Prostate gland (tissue), 2 donors: ENCODE measurements at regions not wholly inside any gene's neighbourhood (a gene's known extent, or its start where the extent isn't known, plus 50 kb on each side); places are given as distances from the start of the nearest gene placed in this dataset.

Experiments
- DNase-seq: peaks from one replicate; pipeline ENCODE4 v3.0.0-alpha.2; 2019; ENCODE audit warnings: low spot score
- H3K27ac ChIP-seq, 2 donors: fragments of 200-600 bp; sonication (generic); 2 replicates each; pipeline ENCODE4 v1.5.1; 2017 to 2019
- H3K27me3 ChIP-seq: fragments of 200-600 bp; sonication (generic); replicated peaks from 2 replicates; pipeline ENCODE4 v1.5.1; 2019; ENCODE audit not compliant: insufficient read depth
- H3K36me3 ChIP-seq, 2 donors: fragments of 200-600 bp; sonication (generic); 1 replicate in 1 of 2; 2 replicates in 1 of 2; pipeline versions ENCODE4 v1.5.1 to v1.8.1; 2017 to 2019
- H3K4me1 ChIP-seq: fragments of 200-600 bp; sonication (generic); replicated peaks from 2 replicates; pipeline ENCODE4 v1.5.1; 2019
- H3K4me3 ChIP-seq, 2 donors: fragments of 200-600 bp; sonication (generic); 2 replicates each; pipeline ENCODE4 v1.5.1; 2017 to 2019
- H3K9me3 ChIP-seq: fragments of 200-600 bp; sonication (generic); 2 replicates; pipeline ENCODE4 v1.5.1; 2017
- CTCF ChIP-seq, 4 experiments: fragments of 200-600 bp in 2 of 4; fragments of 450-650 bp in 2 of 4; sonication (generic) in 2 of 4; IDR thresholded peaks; 1 replicate in 3 of 4; 2 replicates in 1 of 4; pipeline ENCODE4 v1.5.1; 2016 to 2019; ENCODE audit warnings: antibody characterized with exemption in 4 of 4, mild to moderate bottlenecking in 2 of 4, moderate library complexity in 2 of 4
- POLR2A ChIP-seq: fragments of 450-650 bp; IDR thresholded peaks from one replicate; pipeline ENCODE4 v1.6.1; 2016; ENCODE audit warnings: antibody characterized with exemption, mild to moderate bottlenecking
- POLR2AphosphoS5 ChIP-seq: sonication (generic); formaldehyde crosslinking; IDR thresholded peaks from one replicate; pipeline ENCODE4 v1.6.1; 2017; ENCODE audit warnings: antibody characterized with exemption
- WGBS: methylation state at CpG from one replicate; pipeline ENCODE4 v1.1.5; 2018; 5-methylcytosine and 5-hydroxymethylcytosine counted together
- intact Hi-C: fragments of 100-400 bp; cut with DNase I; formaldehyde crosslinking; loops from one replicate; pipeline ENCODE4 v1.14.2; 2022

- WGBS: 70% methylated on average over 3 of the region's 3 CpGs
- DNase-seq: no peak
- Histone ChIP-seq H3K4me3 (no peak overlapping the region), H3K36me3 (no peaks in the 10 kb centered on the region), H3K4me1 (no peaks in the 10 kb centered on the region), H3K9me3 (no peaks in the 10 kb centered on the region), H3K27ac (no peak overlapping the region), H3K27me3 (no peaks in the 10 kb centered on the region)
- TF ChIP-seq POLR2A: no peak
- TF ChIP-seq CTCF (IDR thresholded peaks at IDR 0.05): no peak
- no peak for TF ChIP-seq POLR2AphosphoS5
- intact Hi-C loops: no loop called here
These were observed 73.2 kb upstream of the DUSP22 start for GRCh38 chr6:219019-219570.

GRCh38 chr6:219641-220198, 72.6 kb upstream of the DUSP22 start:
- Histone ChIP-seq H3K4me1 (no peaks in the 10 kb centered on the region), H3K27me3 (no peaks in the 10 kb centered on the region), H3K36me3 (no peaks in the 10 kb centered on the region), H3K4me3 (no peak overlapping the region), H3K27ac (no peak overlapping the region), H3K9me3 (no peaks in the 10 kb centered on the region)
- no peak for TF ChIP-seq POLR2AphosphoS5
- no peak for TF ChIP-seq CTCF (IDR thresholded peaks at IDR 0.05)
- TF ChIP-seq POLR2A: no peak
- intact Hi-C loops: no loop called here
- WGBS: 49% methylated on average over 17 of the region's 17 CpGs
- no peak for DNase-seq

GRCh38 chr6:220312-220711, 72.0 kb upstream of the DUSP22 start:
- TF ChIP-seq POLR2A (no peak), CTCF (IDR thresholded peaks at IDR 0.05) (no peak), POLR2AphosphoS5 (no peak)
- H3K36me3 ChIP-seq: no peaks in the 10 kb centered on the region
- H3K4me3 ChIP-seq: no peak overlapping the region
- WGBS: 83% methylated on average over 4 of the region's 4 CpGs
- H3K27me3 ChIP-seq: no peaks in the 10 kb centered on the region
- H3K9me3 ChIP-seq: no peaks in the 10 kb centered on the region
- intact Hi-C loops: no loop called here
- no peak overlapping the region for H3K27ac ChIP-seq
- no peaks in the 10 kb centered on the region for H3K4me1 ChIP-seq
- no peak for DNase-seq

GRCh38 chr6:220721-221475, 71.4 kb upstream of the DUSP22 start:
- no peak for DNase-seq
- Histone ChIP-seq H3K27ac (no peak overlapping the region), H3K36me3 (no peaks in the 10 kb centered on the region), H3K27me3 (no peaks in the 10 kb centered on the region), H3K4me1 (no peaks in the 10 kb centered on the region), H3K9me3 (no peaks in the 10 kb centered on the region), H3K4me3 (no peak overlapping the region)
- intact Hi-C loops: no loop called here
- TF ChIP-seq POLR2AphosphoS5 (no peak), CTCF (IDR thresholded peaks at IDR 0.05) (no peak), POLR2A (no peak)
- WGBS: 62% methylated on average over 16 of the region's 16 CpGs
